CD14-positive monocyte (primary cell): ENCODE measurements at regions not wholly inside any gene's neighbourhood (a gene's known extent, or its start where the extent isn't known, plus 50 kb on each side); places are given as distances from the start of the nearest gene placed in this dataset.

Experiments used
- DNase-seq, 3 donors: peaks; one replicate each; pipeline ENCODE4 v3.0.0-alpha.2; 2011 to 2022
- H2AFZ ChIP-seq: 2 replicates; pipeline ENCODE4 v1.6.0; 2012; ENCODE audit warnings: mild to moderate bottlenecking, low read depth, low read length, inconsistent platforms; ENCODE audit not compliant: insufficient read depth, poor library complexity, severe bottlenecking
- H3K27ac ChIP-seq, 2 donors: 1 replicate in 1 of 2; 2 replicates in 1 of 2; pipeline ENCODE4 v1.5.1; 2012 to 2013; ENCODE audit warnings: low read length in 2 of 2, control low read depth in 1 of 2, inconsistent platforms in 1 of 2, low read depth in 1 of 2, mild to moderate bottlenecking in 1 of 2
- H3K27me3 ChIP-seq, 2 donors: one replicate each; pipeline versions ENCODE4 v1.6.0 to v1.6.1; 2011 to 2013; ENCODE audit warnings: low read length in 2 of 2; ENCODE audit not compliant: control insufficient read depth in 2 of 2, insufficient read depth in 2 of 2
- H3K36me3 ChIP-seq, 2 donors: replicated peaks in 1 of 2; 1 replicate in 1 of 2; 2 replicates in 1 of 2; pipeline versions ENCODE4 v1.5.1 to v1.6.1; 2012 to 2013; ENCODE audit warnings: low read length in 2 of 2, control low read depth in 1 of 2, inconsistent platforms in 1 of 2, mild to moderate bottlenecking in 1 of 2; ENCODE audit not compliant: insufficient read depth in 2 of 2, control insufficient read depth in 1 of 2
- H3K4me1 ChIP-seq, 2 donors: 1 replicate in 1 of 2; 2 replicates in 1 of 2; pipeline versions ENCODE4 v1.5.1 to v1.6.1; 2012 to 2013; ENCODE audit warnings: low read length in 2 of 2, control low read depth in 1 of 2, inconsistent platforms in 1 of 2, mild to moderate bottlenecking in 1 of 2, moderate library complexity in 1 of 2; ENCODE audit not compliant: insufficient read depth in 2 of 2, control insufficient read depth in 1 of 2
- H3K4me2 ChIP-seq: replicated peaks from 2 replicates; pipeline ENCODE3; 2012; ENCODE audit warnings: low read length, moderate library complexity, mild to moderate bottlenecking; ENCODE audit not compliant: poor library complexity, severe bottlenecking; ENCODE audit errors: extremely low read depth
- H3K4me3 ChIP-seq, 3 experiments: fragments of 200-600 bp in 1 of 3; sonication (generic) in 1 of 3; replicated peaks in 1 of 3; 1 replicate in 2 of 3; 2 replicates in 1 of 3; pipeline ENCODE4 v1.5.1; 2011 to 2013; ENCODE audit warnings: low read length in 3 of 3, mild to moderate bottlenecking in 3 of 3, control low read depth in 2 of 3, low read depth in 2 of 3, inconsistent platforms in 1 of 3, moderate library complexity in 1 of 3
- H3K79me2 ChIP-seq: 2 replicates; pipeline ENCODE4 v1.6.0; 2012; ENCODE audit warnings: mild to moderate bottlenecking, control low read depth, inconsistent platforms, low read length, moderate library complexity; ENCODE audit not compliant: insufficient read depth
- H3K9ac ChIP-seq: 2 replicates; pipeline ENCODE4 v1.6.0; 2017; ENCODE audit warnings: low read length, mild to moderate bottlenecking; ENCODE audit not compliant: insufficient read depth, poor library complexity, severe bottlenecking
- H3K9me3 ChIP-seq, 2 donors: replicated peaks in 1 of 2; 1 replicate in 1 of 2; 2 replicates in 1 of 2; pipeline versions ENCODE4 v1.5.1 to v1.6.1; 2012 to 2013; ENCODE audit warnings: low read length in 2 of 2, control low read depth in 1 of 2; ENCODE audit not compliant: control insufficient read depth in 1 of 2, insufficient read depth in 1 of 2
- H4K20me1 ChIP-seq: 2 replicates; pipeline ENCODE4 v1.6.0; 2012; ENCODE audit warnings: mild to moderate bottlenecking, low read length, control low read depth, moderate library complexity; ENCODE audit not compliant: insufficient read depth
- H3K27ac Mint-ChIP-seq, 7 donors: one replicate each; pipeline ENCODE4 v1.8.0; 2020; ENCODE audit warnings: mild to moderate bottlenecking in 7 of 7, mixed read lengths in 7 of 7, moderate library complexity in 6 of 7, inconsistent platforms in 2 of 7
- H3K27me3 Mint-ChIP-seq, 3 donors: one replicate each; pipeline ENCODE4 v1.8.0; 2021 to 2022; ENCODE audit warnings: low read depth in 3 of 3, mild to moderate bottlenecking in 3 of 3, mixed read lengths in 3 of 3, moderate library complexity in 3 of 3, inconsistent platforms in 1 of 3
- H3K36me3 Mint-ChIP-seq, 2 donors: one replicate each; pipeline ENCODE4 v1.8.0; 2020; ENCODE audit warnings: mixed read lengths in 2 of 2, inconsistent platforms in 1 of 2, mild to moderate bottlenecking in 1 of 2
- H3K4me1 Mint-ChIP-seq: one replicate; pipeline ENCODE4 v1.8.0; 2020; ENCODE audit warnings: mild to moderate bottlenecking, mixed read lengths
- H3K4me3 Mint-ChIP-seq, 2 donors: one replicate each; pipeline ENCODE4 v1.8.0; 2020; ENCODE audit warnings: mild to moderate bottlenecking in 2 of 2, mixed read lengths in 2 of 2, moderate library complexity in 1 of 2
- H3K9me3 Mint-ChIP-seq, 7 donors: one replicate each; pipeline ENCODE4 v1.8.0; 2020 to 2022; ENCODE audit warnings: mixed read lengths in 7 of 7, mild to moderate bottlenecking in 6 of 7, moderate library complexity in 6 of 7, inconsistent platforms in 2 of 7
- CTCF ChIP-seq: fragments of 200-600 bp; IDR thresholded peaks from one replicate; pipeline ENCODE4 v1.8.0; 2022; ENCODE audit warnings: antibody characterized with exemption, mild to moderate bottlenecking
- WGBS: methylation state at CpG from one replicate; pipeline ENCODE4 v1.1.5; 2013; ENCODE audit warnings: missing lambda C conversion rate; ENCODE audit not compliant: insufficient coverage; 5-methylcytosine and 5-hydroxymethylcytosine counted together
- intact Hi-C, 2 donors: fragments of 100-400 bp; cut with micrococcal nuclease; formaldehyde crosslinking; loops; one replicate each; pipeline versions ENCODE4 v1.15.0 to v1.15.1; 2023

GRCh38 chr10:125355657-125356056 is 195.3 kb upstream of the CTBP2 start:
- H2AFZ ChIP-seq = no peak overlapping the region

GRCh38 chr10:125350519-125350918 is 190.2 kb upstream of the CTBP2 start:
- H3K9me3 ChIP-seq = no peaks in the 10 kb centered on the region
- no peak overlapping the region for H3K4me2 ChIP-seq
- no peak overlapping the region for H3K27ac ChIP-seq
- no peaks in the 10 kb centered on the region for H3K4me1 ChIP-seq
- no peaks in the 10 kb centered on the region for H3K36me3 ChIP-seq
- H3K79me2 ChIP-seq = no peaks in the 10 kb centered on the region
- no peaks in the 10 kb centered on the region for H3K4me1 Mint-ChIP-seq
- H3K4me3 Mint-ChIP-seq = no peak overlapping the region
- H3K27me3 ChIP-seq = no peaks in the 10 kb centered on the region
- no peaks in the 10 kb centered on the region for H3K36me3 Mint-ChIP-seq
- no peak overlapping the region for H3K27ac Mint-ChIP-seq
- H3K9ac ChIP-seq = no peak overlapping the region
- peaks cover 0 to 4% (median 0%) of the 10 kb centered on the region in 7 donors for H3K9me3 Mint-ChIP-seq
- no peak for TF ChIP-seq CTCF
- H2AFZ ChIP-seq = no peak overlapping the region
- H4K20me1 ChIP-seq = no peaks in the 10 kb centered on the region
- H3K4me3 ChIP-seq = no peak overlapping the region
- intact Hi-C loops = no loop called here
- no peak for DNase-seq
- peaks cover 4 to 5% (median 4%) of the 10 kb centered on the region in 3 donors for H3K27me3 Mint-ChIP-seq
- WGBS = 100% methylated on average over 1 of the region's 2 CpGs

More at GRCh38 chr10:125355657-125356056, 195.3 kb upstream of the CTBP2 start:
- Histone ChIP-seq H3K27ac (no peak overlapping the region), H3K27me3 (no peaks in the 10 kb centered on the region), H4K20me1 (no peaks in the 10 kb centered on the region), H3K79me2 (no peaks in the 10 kb centered on the region), H3K9me3 (peaks cover 0 to 9% of the 10 kb centered on the region in 2 donors), H3K36me3 (no peaks in the 10 kb centered on the region), H3K9ac (no peak overlapping the region), H3K4me2 (no peak overlapping the region), H3K4me3 (no peak overlapping the region), H3K4me1 (no peaks in the 10 kb centered on the region)
- Mint-ChIP-seq H3K36me3 (no peaks in the 10 kb centered on the region), H3K27me3 (peaks cover 2 to 5% (median 2%) of the 10 kb centered on the region in 3 donors), H3K27ac (peak overlapping the region in 1 of 7 donors; percentile 47), H3K9me3 (peaks cover 0 to 17% (median 5%) of the 10 kb centered on the region in 7 donors), H3K4me1 (no peaks in the 10 kb centered on the region), H3K4me3 (no peak overlapping the region)
- no peak for DNase-seq
- intact Hi-C loops = no loop called here
- WGBS = 90% methylated on average over 14 of the region's 17 CpGs
- TF ChIP-seq CTCF = no peak
